T follicular helper cell (primary cell): ENCODE measurements at regions not wholly inside any gene's neighbourhood (a gene's known extent, or its start where the extent isn't known, plus 50 kb on each side); places are given as distances from the start of the nearest gene placed in this dataset.

Experiments used
- DNase-seq: peaks from one replicate; pipeline ENCODE4 v3.0.0-alpha.2; 2020; ENCODE audit warnings: low read depth

DNA sequence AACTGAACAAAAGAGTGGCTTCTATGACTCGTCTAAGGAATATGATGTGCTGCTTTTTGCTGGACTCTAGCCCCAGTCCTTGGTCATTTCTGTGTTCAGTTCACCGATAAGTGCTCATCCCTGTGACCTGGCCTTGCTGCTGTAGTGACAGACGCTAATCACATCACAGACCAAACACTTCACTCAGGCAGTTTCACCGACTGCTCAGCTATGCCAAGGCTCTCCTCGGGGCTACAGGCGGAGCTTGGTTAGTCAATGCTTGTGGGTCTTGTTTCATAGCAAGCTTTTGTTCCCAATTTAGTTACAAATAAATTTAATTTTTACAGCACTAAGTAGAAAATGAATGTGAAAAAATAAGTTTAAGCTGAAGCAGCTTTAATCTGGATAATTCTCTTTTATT lies 190.8 kb upstream of the PRKCQ start:
- no peak for DNase-seq

DNA sequence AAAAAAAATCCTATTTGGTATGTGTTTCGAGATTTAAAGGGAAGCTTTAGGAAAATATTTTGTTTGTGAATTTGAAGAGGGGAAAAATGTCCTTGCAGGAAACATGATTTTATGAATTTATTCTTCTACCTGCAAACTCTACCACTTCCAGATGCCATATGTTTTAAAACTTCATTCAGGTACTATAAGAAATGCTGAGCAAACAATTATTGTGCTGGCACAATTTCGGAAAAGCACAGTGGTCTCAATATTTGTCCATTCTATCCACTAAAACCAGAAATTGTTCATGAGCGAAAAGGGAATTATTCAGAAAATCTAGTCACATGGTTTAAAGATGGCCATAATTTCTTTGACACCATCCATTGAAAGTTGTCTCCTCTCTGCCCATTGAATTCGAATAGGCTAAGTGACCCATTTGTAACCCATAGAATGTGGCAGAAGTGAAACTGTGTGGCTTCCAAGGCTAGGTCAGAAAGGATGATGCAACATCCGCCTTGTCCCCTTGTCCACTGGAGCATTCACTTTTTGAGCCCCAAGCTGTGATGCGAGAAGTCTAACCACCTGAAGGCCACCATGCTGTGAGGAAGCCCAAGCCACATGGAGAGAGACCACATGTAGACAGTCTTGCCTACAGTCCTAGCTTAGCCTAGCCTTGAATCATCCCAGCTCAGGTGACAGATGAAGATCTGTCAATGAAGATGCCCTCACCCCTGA lies 189.8 kb upstream of the PRKCQ start:
- DNase-seq = no peak

DNA sequence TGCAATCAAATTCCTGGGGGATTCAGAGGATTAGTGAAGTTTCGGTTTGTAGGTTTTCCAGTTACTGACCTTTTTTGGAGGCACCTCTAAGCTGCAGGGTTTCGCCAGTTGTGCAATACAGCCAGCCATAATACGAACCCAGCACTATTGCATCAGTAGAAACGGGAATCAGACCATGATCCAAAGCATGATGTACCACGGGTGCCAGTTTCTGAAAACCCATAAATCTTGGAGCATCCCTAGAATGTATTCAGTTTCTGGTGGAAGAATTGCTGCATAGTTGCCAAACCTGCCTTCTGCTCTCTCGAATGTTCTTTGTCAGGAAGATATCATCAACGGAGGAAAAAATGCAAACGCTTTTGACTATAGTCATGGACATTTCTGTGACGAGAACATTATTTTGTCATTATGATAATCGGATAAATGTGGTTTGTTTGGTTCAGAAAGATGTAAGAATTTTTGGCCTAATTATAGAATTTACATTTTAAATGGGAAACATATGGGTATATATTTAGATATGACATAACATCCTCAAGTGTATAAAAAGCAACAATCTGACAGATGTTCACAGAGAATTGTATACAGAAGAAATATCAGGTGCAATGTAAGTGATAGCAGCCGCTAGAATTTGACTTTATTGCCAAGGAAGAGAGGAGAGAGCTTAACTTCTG lies 186.2 kb upstream of the PRKCQ start:
- no peak for DNase-seq

DNA sequence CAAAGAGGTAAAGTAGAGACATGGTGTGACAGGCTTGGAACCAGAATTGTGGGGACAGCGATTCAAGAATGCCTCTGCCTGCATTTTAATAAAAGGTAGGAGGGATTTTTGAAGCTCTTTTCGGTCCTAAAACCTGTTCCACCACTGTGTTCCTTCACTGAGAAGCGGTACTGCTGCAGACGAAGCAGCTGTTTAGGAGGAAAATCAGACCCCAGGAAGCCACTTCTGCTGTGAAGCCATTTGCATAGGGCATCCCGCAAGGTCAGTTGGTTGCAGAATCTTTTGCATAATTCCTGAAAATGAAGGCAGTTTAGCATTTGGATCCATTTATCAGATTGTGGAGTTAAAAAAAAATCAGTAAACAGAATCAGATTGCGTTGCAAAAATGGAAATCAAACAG lies 183.3 kb upstream of the PRKCQ start:
- DNase-seq = no peak

DNA sequence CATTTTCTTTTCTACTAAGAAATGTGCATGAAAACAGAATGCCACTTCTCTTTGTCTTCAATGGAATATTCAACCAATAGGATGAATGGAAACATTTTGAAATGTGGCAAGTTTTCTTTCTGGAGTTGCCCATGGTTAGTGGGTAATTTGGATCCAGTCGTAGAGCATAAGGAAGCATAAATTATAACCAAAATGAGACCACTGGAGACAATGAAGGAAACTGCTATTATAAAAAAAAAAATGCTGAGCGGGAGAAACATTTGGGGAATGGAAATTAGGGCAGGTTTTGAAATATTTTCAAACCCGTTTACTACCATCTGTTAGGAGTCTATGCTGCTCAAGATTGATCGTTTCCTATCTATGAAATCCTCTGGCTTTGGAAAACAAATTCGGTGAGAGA lies 182.9 kb upstream of the PRKCQ start:
- no peak for DNase-seq

DNA sequence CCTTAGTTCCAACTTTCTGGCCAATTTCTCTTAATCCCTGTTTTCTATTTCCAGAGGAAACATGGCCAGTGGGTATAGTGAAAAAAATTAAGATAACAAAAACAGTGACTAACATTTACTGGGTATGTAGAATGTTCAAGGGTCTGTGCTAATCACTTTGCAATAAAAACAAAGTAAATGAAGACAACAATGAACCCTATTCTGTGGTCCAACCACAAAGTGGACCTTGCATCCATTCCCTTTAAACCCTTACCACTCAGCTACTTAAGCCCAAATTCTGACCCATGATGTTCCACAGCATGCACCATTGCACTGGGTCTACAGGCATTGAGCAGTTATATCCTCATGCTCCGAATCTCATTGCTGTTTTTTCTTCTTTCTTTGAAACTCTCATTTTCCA lies 179.9 kb upstream of the PRKCQ start:
- DNase-seq = no peak

DNA sequence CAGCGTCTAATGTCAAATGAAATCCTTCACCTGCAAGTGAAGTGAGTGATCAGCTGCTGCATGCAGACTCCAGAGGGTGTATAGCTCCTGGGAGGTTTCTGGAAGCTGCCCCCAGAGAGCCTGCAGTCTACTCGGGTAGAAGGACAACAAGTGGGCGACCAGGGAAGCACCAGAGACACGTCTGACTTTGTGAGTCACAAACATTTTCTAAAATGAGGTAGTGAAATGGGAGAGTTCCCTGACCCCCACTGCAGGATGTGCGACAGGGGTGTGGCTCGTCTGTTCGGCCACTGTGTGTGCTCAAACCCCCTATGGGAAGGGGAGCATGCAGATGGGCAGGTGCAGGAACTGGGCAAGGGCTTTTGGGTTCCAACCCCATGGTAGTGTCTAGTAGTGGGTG lies 177.1 kb upstream of the PRKCQ start:
- no peak for DNase-seq

DNA sequence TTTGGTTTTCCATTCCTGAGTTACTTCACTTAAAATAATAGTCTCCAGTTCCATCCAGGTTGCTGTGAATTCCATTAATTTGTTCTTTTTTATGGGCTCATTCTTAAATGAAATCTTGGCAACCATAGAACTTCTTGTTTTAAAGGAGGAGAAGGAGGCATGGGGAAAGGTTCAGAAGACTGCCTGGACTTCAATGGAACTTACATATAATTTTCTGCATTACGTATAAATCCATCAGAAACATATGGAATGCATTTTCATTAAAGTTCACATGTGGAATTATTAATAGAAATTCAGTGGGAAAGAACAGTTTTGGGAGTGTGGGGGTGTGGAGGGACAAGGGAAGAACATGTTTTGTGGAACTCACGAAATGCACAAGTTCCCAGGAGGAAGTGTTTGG lies 176.6 kb upstream of the PRKCQ start:
- no peak for DNase-seq

DNA sequence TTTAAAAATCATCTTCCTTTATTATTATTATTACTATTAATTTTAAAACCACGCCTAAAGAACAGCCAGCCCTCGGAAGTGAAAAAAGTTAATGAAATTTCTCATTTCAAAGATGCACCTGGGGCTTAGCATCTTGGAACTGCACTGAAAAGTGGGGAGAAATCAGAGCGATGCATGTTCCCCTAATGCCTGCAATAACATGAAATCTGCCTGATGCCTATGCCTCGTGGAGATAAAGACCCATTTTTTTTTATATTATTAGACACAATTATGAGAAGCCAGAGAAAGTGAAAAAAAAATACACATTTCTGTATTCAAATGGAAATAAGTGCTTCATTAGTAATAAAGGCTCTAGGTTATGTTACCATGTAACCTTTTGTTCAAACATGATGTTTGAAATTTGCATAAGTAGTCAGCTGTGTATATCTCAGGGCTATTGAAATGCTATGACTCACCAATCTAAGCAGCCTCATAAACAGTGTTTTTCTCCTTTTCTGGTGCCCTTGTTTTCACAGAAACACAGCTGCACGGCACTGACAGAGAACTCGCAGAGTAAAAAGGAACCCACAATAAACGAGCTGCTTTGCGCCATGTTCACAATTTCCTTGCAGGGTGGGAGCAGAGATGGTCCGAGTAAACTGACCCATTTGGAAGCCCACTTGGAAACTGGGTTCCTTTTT lies 175.8 kb upstream of the PRKCQ start:
- no peak for DNase-seq

DNA sequence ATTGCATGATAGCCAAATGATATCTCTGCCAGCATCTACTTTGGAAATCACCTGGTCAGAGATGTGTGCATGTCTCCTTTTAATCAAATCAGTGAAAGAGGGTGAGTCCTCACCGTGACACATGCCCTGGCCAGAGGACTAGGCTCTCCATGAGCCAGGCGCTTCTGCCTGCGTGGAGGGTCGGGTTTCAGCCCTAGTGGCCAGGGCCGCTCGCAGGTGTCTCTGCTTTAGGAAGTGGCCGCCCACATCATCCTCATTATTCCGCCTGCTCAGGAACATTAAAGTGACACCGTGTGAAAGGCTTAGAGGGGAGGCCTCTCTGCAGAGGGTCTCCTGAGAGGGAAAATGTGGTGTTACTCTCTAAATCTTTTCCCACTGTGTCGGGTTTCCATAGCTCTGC lies 173.6 kb upstream of the PRKCQ start:
- DNase-seq = no peak

DNA sequence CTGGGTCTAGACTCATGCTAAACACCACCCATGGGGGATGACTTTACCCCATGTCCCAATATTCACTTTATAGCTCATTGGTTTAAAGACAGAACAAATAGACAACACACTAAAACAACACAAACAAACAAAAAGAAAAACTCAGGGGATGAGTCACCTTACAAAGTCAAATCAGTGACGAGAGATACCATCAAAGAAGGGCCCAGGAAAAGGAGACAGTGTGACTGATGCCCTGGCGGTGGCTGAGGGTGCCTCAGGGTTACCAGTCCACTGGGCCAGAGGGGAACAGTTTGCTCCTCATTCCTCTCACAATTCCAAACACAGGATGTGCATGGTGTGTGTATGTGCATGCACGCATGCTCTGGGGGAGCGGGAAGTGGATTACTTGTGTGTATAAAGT lies 171.3 kb upstream of the PRKCQ start:
- DNase-seq = no peak

DNA sequence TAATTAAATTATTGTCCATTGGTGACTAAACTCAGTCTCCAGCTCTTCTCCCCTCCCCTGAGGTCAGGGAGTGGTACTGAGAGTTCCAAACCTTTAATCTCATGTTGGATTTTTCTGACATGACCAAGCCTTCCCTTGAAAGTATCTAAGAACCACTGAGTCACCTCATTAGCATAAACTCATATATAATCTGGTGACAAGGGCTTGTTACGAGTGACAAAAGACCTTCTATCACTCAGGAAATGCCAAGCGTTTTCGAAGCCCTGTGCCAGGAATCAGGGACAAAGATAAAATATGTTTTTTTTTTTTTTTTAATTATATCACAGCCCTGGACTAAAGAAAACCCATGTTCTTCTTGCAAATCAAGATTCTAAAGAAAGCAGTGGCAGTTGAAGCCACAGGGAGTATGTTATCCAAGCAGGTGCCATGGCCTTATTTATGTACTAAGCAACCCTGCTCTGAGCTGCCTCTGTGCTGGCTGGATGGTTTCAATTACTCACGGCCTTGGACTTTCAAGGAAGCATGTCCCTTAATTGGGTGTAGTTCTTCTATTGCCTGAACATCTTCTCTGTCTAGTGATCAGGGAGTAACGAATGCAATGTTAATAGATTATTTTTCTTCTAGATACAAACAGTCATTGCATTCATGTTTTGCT lies 169.0 kb upstream of the PRKCQ start:
- DNase-seq = no peak

DNA sequence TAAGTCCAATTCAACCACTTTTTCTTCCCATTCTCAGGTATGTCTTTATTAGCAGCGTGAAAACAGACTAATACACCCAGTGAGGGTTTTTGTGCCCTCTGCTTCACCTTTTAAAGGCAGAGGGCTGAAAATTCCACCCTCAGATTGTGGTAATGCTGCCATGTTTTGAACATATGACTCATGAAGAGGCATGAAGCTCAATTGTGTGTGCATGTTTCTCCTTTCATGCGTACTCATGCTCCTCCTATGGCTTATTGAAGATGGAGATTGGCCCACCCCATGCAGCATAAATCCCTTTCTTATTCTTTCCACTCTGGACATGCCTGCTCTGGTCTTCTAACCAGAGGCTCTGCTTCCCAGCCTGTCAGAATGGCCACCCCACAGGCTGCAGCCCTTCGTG lies 168.0 kb upstream of the PRKCQ start:
- no peak for DNase-seq

DNA sequence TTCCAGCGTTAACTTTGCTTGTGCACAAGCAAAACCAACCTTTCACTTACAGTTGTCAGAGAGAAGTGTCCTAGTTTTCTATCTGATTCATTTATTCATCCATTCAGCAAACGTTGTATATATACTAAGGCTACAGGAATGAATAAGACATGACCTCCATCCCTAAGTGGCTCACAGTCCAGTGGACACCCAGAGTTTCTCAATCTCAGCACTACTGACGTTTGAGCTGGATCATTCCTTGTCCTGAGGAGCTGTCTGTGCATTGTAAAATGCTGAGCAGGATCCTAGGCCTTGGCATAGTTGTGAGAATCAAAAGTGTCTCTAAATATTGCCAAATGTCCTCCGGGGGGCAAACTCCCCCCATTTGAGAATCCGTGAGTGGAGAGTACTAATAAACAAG lies 166.7 kb upstream of the PRKCQ start:
- no peak for DNase-seq

DNA sequence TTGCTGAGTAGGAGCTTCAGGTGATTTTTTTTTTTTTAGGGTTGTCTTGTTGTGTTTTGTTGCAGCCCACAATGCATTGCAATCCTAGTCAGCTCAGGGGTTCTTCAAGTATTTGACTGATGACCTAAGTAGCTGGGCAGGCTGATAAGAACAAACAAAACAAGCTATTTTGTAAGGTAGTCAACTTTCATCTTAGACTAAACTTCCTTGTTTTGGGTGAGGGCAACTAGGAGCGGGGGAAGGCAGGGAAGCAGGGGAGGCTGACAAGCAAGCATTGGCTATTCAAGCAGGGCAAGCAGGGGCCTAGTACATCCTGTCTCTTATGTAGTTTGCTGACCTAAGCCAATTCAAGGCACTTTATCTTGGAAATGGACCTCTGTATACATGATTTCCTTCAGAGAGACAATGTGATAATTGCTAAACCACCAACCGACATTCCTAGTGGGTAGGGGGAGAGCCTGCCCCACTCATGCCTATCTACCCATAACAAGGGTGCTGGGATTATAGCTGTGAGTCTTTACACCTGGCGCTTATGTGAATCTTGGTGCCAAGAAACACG lies 163.3 kb upstream of the PRKCQ start:
- no peak for DNase-seq

DNA sequence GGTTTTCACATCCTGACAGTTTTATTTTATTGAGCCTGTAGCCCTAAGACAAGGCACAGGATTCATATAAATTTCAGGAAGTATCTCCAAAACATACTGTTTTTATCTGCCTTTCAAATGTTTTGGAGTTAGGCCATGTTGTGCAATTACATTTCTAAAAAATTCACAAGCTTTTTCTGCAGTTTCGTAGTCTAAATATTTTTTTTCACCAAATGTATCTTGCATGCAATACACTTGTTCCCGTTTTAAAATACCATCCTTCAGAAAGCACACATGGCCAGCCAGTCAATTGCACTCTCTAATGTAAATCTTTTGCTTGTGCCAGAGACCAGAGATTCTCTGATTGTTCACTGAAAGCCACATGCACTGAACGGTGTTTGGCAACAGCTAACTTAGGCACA lies 161.5 kb upstream of the PRKCQ start:
- no peak for DNase-seq

DNA sequence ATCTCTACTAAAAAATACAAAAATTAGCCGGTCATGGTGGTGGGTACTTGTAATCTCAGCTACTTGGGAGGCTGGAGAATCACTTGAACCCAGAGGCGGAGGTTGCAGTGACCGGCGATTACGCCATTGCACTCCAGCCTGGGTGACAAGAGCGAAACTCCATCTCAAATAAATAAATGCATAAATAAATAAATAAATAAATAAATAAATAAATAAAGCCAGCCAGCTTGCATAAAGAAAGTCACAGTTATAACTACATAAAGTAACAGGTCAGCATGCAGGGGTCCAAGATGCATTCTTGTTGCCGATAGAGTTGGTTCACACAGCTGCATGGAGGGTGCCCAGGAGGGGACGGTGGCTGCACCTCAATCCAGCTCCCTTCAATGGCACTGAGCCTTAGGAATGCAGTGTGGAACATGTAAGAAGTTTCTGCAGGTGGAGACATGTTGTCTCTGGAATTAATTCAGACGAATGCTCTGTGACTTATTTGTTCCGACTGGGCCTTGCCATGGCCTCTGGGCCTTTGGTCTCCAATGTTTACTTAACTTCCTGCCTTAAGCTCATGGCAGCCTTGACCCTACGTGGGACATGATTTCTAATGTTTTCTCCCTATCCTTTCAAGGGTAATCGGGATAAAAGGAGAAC lies 159.6 kb upstream of the PRKCQ start:
- DNase-seq = no peak

DNA sequence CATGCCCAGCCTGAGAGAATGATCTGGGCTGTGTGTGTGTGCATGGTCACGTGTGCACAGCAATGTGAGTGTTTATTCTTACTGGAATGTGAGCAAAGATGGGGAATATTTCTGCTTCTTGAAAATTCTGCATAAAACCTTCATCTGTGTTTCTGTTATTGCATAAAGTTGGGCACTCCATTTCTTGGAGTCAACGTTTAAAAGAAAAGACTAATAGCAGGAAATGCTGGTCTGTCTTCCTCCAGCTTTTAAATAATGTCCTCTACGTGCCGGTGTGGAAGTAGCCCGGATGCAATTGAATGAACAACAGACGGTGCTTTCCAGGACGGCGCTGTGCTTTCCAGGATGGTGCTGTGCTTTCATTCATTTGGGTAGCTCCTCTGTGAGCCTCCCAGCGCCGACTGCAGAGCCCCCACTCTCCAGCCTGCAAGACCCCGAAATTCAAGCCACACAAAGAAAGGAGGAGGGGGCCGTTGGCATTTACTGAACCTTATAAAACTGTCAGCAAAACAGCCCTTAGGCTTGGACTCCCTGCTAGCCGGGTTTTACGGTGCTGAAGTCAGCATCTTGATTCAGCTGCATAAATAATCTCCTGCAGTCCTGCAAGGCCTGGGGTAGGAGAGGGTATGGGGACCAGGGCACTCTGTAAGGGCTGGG lies 158.2 kb upstream of the PRKCQ start:
- DNase-seq = no peak

DNA sequence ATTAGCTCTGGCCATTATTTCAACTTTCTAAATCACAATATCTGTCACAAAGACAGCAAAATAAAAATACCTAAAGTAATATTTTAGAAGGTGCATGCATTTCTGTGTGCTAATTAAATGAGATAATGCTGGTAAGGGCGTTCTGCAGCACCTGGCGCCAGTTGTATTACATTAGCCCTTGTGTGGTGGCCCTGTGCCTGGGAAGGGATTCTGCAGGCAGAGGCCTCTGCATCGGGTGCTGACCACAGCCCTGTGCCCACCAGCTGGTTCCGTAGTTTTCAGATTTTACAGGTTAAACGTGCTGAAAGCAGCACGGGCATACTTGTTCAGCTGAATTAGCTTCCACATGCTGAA lies 157.7 kb upstream of the PRKCQ start:
- no peak for DNase-seq

DNA sequence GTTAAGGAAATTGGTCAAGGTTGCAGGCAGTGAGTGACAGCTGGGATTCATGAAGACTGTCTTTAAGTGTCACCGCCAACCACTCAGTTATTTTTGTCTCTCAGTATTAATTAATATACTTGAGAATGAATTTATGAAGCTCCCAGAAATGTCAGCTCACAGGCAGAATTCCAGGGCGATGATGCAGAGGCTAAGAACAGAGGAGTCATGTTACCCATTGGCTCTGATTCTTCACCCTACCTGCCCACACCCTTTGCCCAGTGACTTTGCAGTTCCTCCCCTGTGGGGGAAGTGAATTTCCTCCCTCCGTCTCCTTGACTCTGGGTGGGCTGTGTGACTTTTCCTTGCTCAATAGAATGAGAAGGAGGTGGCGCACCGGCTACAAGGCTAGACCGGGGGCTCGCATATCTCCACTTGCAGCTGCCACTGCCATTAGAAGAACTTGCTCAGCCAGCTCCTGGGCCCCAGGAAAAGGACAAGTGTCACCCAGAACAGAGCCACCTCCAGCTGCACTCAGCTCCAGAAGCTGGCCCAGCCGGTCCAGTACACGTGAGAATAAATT lies 157.1 kb upstream of the PRKCQ start:
- no peak for DNase-seq

DNA sequence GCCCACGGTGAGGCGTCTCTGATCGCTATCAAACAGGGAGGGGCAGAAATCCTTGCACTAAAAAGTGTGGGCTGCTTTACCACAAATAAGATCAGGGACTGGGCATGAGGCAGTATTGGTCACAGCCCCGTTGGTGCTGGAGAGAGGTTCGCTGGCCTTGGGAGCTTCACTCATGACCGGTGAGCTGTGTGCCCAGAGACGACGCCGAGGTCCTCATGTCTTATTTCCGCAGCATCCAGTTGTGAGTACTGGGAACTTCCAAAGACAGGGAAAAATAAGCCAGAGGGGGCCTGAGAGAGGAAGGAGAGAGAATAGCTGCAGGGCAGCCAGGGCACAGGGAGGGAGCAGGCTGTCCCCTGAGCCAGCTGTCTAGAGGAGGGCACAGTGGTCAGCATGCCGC lies 154.2 kb upstream of the PRKCQ start:
- no peak for DNase-seq
